ENCODE measurements at regions not wholly inside any gene's neighbourhood (a gene's known extent, or its start where the extent isn't known, plus 50 kb on each side); places are given as distances from the start of the nearest gene placed in this dataset.
A peak's percentile ranks its signal among the peaks of the same experiment; 100 is the strongest.

DNA sequence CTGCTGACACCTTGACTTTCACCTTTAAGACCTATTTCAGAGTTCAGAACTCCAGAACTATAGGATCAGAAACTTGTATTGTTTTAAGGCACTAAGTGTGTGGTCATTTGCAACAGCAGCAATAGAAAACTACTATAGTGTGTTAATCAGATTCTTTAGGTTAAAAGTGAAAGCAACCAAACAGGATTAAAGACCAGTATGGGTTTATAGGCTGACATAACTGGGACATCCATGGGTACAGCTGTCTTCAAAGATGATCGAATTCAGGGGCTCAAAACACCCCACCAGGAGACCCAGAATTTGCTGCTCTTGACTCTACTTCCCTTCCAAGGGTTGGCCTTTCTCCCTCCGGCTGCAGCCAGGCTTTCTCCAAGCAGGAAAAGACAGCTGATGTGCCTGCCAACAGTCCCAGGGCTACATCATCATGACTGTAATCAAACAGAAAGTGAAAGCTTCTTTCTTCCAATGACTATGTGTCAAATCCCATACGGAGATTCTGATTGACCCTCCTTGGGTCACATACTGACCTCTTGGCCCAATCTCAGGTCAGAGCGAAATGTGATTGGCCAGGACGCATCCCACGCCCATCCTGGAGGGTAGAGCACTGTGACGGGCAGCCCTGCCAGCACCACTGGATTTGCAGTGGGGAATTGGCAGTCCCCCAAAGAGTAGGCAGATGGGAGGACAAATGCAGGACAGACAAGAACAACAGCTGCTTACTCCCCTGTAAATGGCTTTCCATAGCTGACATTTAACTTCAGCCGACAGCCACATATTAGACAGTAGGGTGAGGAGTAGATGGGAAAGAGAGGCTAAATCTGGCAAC, 51.4 kb upstream of the RNF7 start:
- TF ChIP-seq, protein P1, sequence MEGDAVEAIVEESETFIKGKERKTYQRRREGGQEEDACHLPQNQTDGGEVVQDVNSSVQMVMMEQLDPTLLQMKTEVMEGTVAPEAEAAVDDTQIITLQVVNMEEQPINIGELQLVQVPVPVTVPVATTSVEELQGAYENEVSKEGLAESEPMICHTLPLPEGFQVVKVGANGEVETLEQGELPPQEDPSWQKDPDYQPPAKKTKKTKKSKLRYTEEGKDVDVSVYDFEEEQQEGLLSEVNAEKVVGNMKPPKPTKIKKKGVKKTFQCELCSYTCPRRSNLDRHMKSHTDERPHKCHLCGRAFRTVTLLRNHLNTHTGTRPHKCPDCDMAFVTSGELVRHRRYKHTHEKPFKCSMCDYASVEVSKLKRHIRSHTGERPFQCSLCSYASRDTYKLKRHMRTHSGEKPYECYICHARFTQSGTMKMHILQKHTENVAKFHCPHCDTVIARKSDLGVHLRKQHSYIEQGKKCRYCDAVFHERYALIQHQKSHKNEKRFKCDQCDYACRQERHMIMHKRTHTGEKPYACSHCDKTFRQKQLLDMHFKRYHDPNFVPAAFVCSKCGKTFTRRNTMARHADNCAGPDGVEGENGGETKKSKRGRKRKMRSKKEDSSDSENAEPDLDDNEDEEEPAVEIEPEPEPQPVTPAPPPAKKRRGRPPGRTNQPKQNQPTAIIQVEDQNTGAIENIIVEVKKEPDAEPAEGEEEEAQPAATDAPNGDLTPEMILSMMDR (IDR thresholded peaks at IDR 0.05) = no peak
- TF ChIP-seq POLR2AphosphoS5 (IDR thresholded peaks at IDR 0.05) (peak; percentile 14), POLR2A (IDR thresholded peaks at IDR 0.05) (no peak), EP300 (IDR thresholded peaks at IDR 0.05) (no peak)
